Hepatocyte (in vitro differentiated cells): ENCODE measurements at regions not wholly inside any gene's neighbourhood (a gene's known extent, or its start where the extent isn't known, plus 50 kb on each side); places are given as distances from the start of the nearest gene placed in this dataset.

Experiments
- DNase-seq: peaks from one replicate; pipeline ENCODE4 v3.0.0-alpha.2; 2016; ENCODE audit warnings: low spot score
- H2AFZ ChIP-seq: fragments of 200-600 bp; sonication (generic); 2 replicates; pipeline ENCODE4 v1.6.0; 2016; ENCODE audit warnings: antibody characterized with exemption, mild to moderate bottlenecking
- H3K27ac ChIP-seq: fragments of 200-600 bp; sonication (generic); 2 replicates; pipeline ENCODE4 v1.5.1; 2016; ENCODE audit warnings: mild to moderate bottlenecking
- H3K27me3 ChIP-seq: fragments of 200-600 bp; sonication (generic); 2 replicates; pipeline ENCODE4 v1.6.1; 2016
- H3K36me3 ChIP-seq: fragments of 200-600 bp; sonication (generic); replicated peaks from 2 replicates; pipeline ENCODE4 v1.5.1; 2016; ENCODE audit warnings: low read depth; ENCODE audit not compliant: insufficient read depth
- H3K4me1 ChIP-seq: fragments of 200-600 bp; sonication (generic); 2 replicates; pipeline ENCODE4 v1.5.1; 2016; ENCODE audit warnings: mild to moderate bottlenecking, moderate library complexity; ENCODE audit not compliant: insufficient read depth
- H3K4me2 ChIP-seq: fragments of 200-600 bp; sonication (generic); 2 replicates; pipeline ENCODE4 v1.6.0; 2016
- H3K4me3 ChIP-seq: fragments of 200-600 bp; sonication (generic); 2 replicates; pipeline ENCODE4 v1.5.1; 2016; ENCODE audit warnings: mild to moderate bottlenecking
- H3K79me2 ChIP-seq: fragments of 200-600 bp; sonication (generic); 2 replicates; pipeline ENCODE4 v1.6.0; 2017; ENCODE audit warnings: mild to moderate bottlenecking
- H3K9me2 ChIP-seq: fragments of 200-600 bp; sonication (generic); replicated peaks from 2 replicates; pipeline ENCODE4 v1.6.0; 2017; ENCODE audit warnings: mild to moderate bottlenecking; ENCODE audit not compliant: insufficient read depth
- H3K9me3 ChIP-seq: fragments of 200-600 bp; sonication (generic); 2 replicates; pipeline ENCODE4 v1.5.1; 2016; ENCODE audit warnings: low read depth, mild to moderate bottlenecking
- H4K20me1 ChIP-seq: fragments of 200-600 bp; sonication (generic); 2 replicates; pipeline ENCODE4 v1.6.0; 2016; ENCODE audit warnings: mild to moderate bottlenecking; ENCODE audit not compliant: insufficient read depth, poor library complexity, severe bottlenecking
- CTCF ChIP-seq: fragments of 200-600 bp; sonication (generic); IDR thresholded peaks from 2 replicates; pipeline ENCODE4 v1.5.1; 2016; ENCODE audit warnings: antibody characterized with exemption, mild to moderate bottlenecking; ENCODE audit not compliant: poor library complexity
- EZH2 ChIP-seq: fragments of 200-600 bp; sonication (generic); IDR thresholded peaks from 2 replicates; pipeline ENCODE4 v1.6.1; 2016; ENCODE audit warnings: antibody characterized with exemption, mild to moderate bottlenecking, borderline replicate concordance
- EZH2phosphoT487 ChIP-seq: fragments of 200-600 bp; sonication (generic); IDR thresholded peaks from one replicate; pipeline ENCODE4 v1.6.1; 2018; ENCODE audit warnings: antibody characterized with exemption, mild to moderate bottlenecking, low read depth, moderate library complexity; ENCODE audit not compliant: unreplicated experiment, severe bottlenecking
- WGBS: methylation state at CpG from one replicate; pipeline ENCODE4 v1.1.6; 2016; ENCODE audit warnings: low lambda C conversion rate; ENCODE audit errors: missing lambda C conversion rate; 5-methylcytosine and 5-hydroxymethylcytosine counted together

DNA sequence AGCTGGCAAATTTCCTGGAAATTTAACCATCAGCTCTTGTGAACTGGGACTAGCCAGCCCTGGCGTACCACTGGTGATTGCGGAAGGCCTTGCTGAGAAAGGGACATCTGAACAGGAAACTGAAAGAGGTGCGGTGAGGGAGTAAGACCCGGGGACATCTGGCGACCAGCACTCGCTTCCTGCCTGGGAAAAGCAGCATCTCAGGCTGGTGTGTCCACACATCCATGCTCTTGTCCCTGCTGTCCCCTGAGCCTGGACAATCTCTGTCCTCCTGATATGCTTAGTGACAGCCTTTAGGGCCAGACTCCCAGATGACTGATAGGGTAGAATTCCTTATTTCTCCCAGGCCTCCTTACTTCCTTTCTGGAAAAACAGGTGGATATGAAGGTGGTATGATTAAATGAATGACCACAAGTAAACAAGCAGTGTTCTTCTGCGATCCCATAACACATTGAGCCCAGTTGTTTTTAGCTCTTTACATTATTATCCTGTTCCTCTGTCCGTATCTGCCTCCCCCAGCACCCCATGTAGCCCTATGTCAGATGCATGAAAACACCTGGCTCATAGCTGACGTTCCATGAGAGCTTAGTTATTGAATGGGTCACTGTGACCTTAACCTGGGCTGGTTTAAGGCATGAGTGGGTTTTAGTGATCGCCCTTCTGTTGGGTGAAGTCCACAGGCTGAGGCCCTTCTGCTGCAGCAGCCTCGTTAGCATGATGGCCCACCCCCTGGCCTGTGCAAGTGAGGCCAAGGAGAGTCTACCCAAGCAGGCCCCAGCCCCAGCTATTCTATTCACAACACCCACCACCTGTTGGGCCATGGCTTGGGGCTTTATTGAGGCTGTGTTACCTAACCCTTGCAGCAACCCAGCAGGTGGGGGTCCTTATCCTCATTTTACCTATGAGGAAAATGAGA lies 76.1 kb upstream of the GADD45A start:
- TF ChIP-seq EZH2phosphoT487 (no peak), EZH2 (no peak), CTCF (no peak)
- no peaks in the 10 kb centered on the region for H3K27me3 ChIP-seq
- no peak overlapping the region for H3K4me3 ChIP-seq
- no peaks in the 10 kb centered on the region for H3K36me3 ChIP-seq
- no peak overlapping the region for H3K27ac ChIP-seq
- no peaks in the 10 kb centered on the region for H3K79me2 ChIP-seq
- 85% methylated on average over 11 of the region's 11 CpGs for WGBS
- H3K9me3 ChIP-seq, result no peaks in the 10 kb centered on the region
- no peaks in the 10 kb centered on the region for H3K9me2 ChIP-seq
- no peak for DNase-seq
- no peaks in the 10 kb centered on the region for H4K20me1 ChIP-seq
- no peaks in the 10 kb centered on the region for H3K4me1 ChIP-seq
- no peak overlapping the region for H2AFZ ChIP-seq
- H3K4me2 ChIP-seq, result no peak overlapping the region

GRCh38 chr1:67609577-67610341 lies 75.2 kb upstream of the GADD45A start:
- Histone ChIP-seq H3K4me1 (no peaks in the 10 kb centered on the region), H3K4me3 (no peak overlapping the region), H3K4me2 (no peak overlapping the region), H3K79me2 (no peaks in the 10 kb centered on the region), H3K27ac (no peak overlapping the region), H4K20me1 (no peaks in the 10 kb centered on the region), H3K9me2 (no peaks in the 10 kb centered on the region), H3K9me3 (no peaks in the 10 kb centered on the region), H3K27me3 (no peaks in the 10 kb centered on the region), H2AFZ (no peak overlapping the region), H3K36me3 (no peaks in the 10 kb centered on the region)
- no peak for DNase-seq
- TF ChIP-seq EZH2 (no peak), EZH2phosphoT487 (no peak), CTCF (no peak)
- 95% methylated on average over 10 of the region's 10 CpGs for WGBS

- TF ChIP-seq CTCF (no peak), EZH2phosphoT487 (no peak), EZH2 (no peak)
- H3K4me1 ChIP-seq, result no peaks in the 10 kb centered on the region
- no peaks in the 10 kb centered on the region for H3K9me3 ChIP-seq
- H3K79me2 ChIP-seq, result no peaks in the 10 kb centered on the region
- WGBS, result 76% methylated on average over 5 of the region's 5 CpGs
- no peaks in the 10 kb centered on the region for H4K20me1 ChIP-seq
- no peaks in the 10 kb centered on the region for H3K9me2 ChIP-seq
- no peak overlapping the region for H3K27ac ChIP-seq
- no peak for DNase-seq
- no peaks in the 10 kb centered on the region for H3K36me3 ChIP-seq
- H3K27me3 ChIP-seq, result no peaks in the 10 kb centered on the region
- no peak overlapping the region for H3K4me2 ChIP-seq
- H2AFZ ChIP-seq, result no peak overlapping the region
- H3K4me3 ChIP-seq, result no peak overlapping the region
These were observed 74.6 kb upstream of the GADD45A start for GRCh38 chr1:67610450-67610849.
